ENCODE measurements at regions not wholly inside any gene's neighbourhood (a gene's known extent, or its start where the extent isn't known, plus 50 kb on each side); places are given as distances from the start of the nearest gene placed in this dataset.

DNA sequence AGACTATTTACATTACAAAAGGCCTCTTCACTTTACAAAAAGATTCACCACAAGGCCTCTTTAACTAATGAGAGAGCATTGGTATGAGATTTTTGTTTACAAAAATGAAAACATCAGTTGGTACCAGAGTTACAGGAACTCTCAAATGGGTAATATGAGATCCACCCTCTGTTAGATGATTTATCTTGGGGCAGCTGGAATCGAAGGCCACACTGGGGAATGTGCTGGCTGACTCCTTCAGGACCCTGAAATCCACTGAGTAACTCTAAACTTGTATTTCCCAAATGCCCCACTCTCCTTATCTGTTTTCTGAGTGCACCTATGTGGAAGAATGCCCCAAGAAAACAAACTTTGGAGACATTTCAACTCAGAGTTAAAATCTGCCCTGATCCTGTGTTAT is 232.9 kb upstream of the F9 start:
- WGBS, 2 experiments, result 72 to 100% methylated on average over 1 of the region's 1 CpG
- no peaks in the 10 kb centered on the region for H3K36me3 ChIP-seq (ENCODE audit: control insufficient read depth, insufficient read depth, low read length)
- H3K9me3 ChIP-seq (ENCODE audit: control insufficient read depth, low read length), result no peaks in the 10 kb centered on the region
- H3K27ac ChIP-seq (ENCODE audit: insufficient read depth, low read depth, low read length, poor library complexity, severe bottlenecking), result no peak overlapping the region
- H3K4me3 ChIP-seq (ENCODE audit: insufficient read depth, low read depth, low read length), result no peak overlapping the region
- H3K27me3 ChIP-seq (ENCODE audit: control insufficient read depth, insufficient read depth, low read length, poor library complexity, severe bottlenecking), result no peaks in the 10 kb centered on the region
- H3K4me1 ChIP-seq (ENCODE audit: control insufficient read depth, insufficient read depth, low read length), result no peaks in the 10 kb centered on the region

DNA sequence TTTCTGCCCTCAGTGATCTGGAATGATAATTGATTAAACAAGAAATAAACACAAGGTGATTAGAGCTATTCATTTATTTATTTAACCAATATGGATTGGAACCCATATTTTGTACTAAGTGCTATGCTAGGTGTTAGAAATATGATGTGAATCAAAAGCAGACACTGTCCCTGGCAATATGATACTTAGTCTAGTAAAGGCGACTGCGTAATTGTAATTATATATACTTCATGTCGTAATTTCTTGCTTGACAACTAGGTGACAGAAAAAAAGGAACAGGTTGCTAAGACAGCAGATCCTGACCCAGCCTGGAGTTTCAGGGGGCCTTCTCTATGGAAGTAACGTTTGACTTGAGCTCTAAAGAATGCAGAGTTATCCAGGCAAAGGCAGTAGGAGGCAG is 236.5 kb upstream of the F9 start:
- H3K4me3 ChIP-seq (ENCODE audit: insufficient read depth, low read depth, low read length), result no peak overlapping the region
- no peaks in the 10 kb centered on the region for H3K36me3 ChIP-seq (ENCODE audit: control insufficient read depth, insufficient read depth, low read length)
- no peak overlapping the region for H3K27ac ChIP-seq (ENCODE audit: insufficient read depth, low read depth, low read length, poor library complexity, severe bottlenecking)
- H3K4me1 ChIP-seq (ENCODE audit: control insufficient read depth, insufficient read depth, low read length), result no peaks in the 10 kb centered on the region
- H3K9me3 ChIP-seq (ENCODE audit: control insufficient read depth, low read length), result no peaks in the 10 kb centered on the region
- WGBS, 2 experiments, result 88 to 91% methylated on average over 4 of the region's 4 CpGs
- H3K27me3 ChIP-seq (ENCODE audit: control insufficient read depth, insufficient read depth, low read length, poor library complexity, severe bottlenecking), result no peaks in the 10 kb centered on the region

DNA sequence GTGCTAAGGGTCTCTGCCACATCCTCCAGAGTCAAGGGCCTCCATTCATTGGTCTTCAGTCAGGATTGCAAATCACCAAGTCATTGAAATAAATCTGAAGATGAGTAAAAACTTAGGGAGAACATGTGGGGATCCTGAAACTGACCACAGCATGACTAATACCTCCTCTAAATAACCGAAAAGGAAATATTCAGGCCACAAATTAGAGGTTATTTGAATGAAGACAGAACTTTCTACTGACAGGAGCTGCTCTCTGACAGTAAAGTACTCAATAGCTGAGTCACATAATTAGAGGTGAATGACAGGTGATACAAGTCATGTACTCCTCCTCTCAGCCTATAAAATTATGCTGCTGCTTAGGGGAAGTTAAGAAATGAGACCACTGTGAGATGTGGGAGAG is 240.2 kb upstream of the F9 start:
- H3K9me3 ChIP-seq (ENCODE audit: control insufficient read depth, low read length), result no peaks in the 10 kb centered on the region
- no peaks in the 10 kb centered on the region for H3K36me3 ChIP-seq (ENCODE audit: control insufficient read depth, insufficient read depth, low read length)
- H3K4me1 ChIP-seq (ENCODE audit: control insufficient read depth, insufficient read depth, low read length), result no peaks in the 10 kb centered on the region
- 89% methylated on average over 1 of the region's 1 CpG; no CpG with 5 or more reads in 1 of the 2 experiments for WGBS, 2 experiments
- no peak overlapping the region for H3K27ac ChIP-seq (ENCODE audit: insufficient read depth, low read depth, low read length, poor library complexity, severe bottlenecking)
- no peak overlapping the region for H3K4me3 ChIP-seq (ENCODE audit: insufficient read depth, low read depth, low read length)
- no peaks in the 10 kb centered on the region for H3K27me3 ChIP-seq (ENCODE audit: control insufficient read depth, insufficient read depth, low read length, poor library complexity, severe bottlenecking)

DNA sequence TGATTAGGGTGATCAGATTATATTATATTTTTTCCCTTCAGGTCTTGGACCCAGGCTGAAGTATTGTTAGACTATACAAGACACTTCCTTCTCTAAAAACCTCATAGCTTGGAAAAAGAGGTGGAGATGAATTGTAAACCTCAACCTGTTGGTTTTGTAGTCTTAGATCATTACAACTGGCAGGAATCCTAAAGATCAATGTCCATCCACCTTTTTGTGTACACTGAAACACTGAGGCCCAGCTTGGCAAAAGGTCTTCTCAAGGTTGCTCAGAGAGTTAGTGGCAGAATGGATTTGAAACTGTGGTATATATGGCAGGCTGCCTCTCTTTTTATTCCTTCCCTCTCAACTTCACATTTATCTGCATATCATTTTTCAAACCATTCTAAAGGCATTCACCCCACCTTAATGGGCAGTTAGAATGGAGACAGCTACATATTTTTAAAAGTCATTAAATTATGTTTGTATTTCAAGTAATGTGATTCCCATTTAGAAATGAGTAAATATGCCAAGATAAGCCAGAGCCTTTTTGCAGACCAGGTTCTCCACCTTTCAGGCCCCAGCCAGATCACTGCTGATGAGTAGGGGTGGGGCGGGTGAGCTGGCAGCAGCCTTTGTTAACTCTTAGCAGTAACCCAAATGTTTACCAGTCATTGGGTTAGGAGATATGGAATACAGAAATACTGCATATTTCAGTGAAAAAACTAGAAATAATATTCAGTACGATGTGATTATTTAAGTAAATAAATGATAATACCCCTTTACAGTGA is 243.2 kb upstream of the F9 start:
- no peak overlapping the region for H3K4me3 ChIP-seq (ENCODE audit: insufficient read depth, low read depth, low read length)
- H3K36me3 ChIP-seq (ENCODE audit: control insufficient read depth, insufficient read depth, low read length), result no peaks in the 10 kb centered on the region
- H3K27ac ChIP-seq (ENCODE audit: insufficient read depth, low read depth, low read length, poor library complexity, severe bottlenecking), result no peak overlapping the region
- H3K4me1 ChIP-seq (ENCODE audit: control insufficient read depth, insufficient read depth, low read length), result no peaks in the 10 kb centered on the region
- no peaks in the 10 kb centered on the region for H3K27me3 ChIP-seq (ENCODE audit: control insufficient read depth, insufficient read depth, low read length, poor library complexity, severe bottlenecking)
- H3K9me3 ChIP-seq (ENCODE audit: control insufficient read depth, low read length), result no peaks in the 10 kb centered on the region
- WGBS, 2 experiments, result 83 to 100% methylated on average over 1 of the region's 2 CpGs

DNA sequence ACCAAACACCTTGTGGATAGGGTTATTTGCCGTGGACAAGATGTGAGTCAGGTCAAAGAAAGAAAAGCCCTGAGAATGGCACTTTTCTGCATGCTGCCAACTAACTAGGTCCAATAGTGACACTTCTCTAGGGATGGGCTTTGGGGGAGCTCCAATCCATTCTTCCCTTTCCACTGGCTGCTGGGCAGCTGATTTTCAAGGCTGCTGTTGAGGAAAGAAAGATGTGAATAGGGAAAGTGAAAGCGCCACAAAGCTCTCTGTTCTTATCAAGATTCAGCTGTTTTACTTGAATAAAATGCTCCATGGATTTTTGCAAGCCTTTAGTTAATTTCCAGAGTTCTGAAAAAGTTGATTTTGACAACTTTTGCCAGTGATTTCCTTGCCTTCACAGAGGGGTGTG is 244.2 kb upstream of the F9 start:
- no peak overlapping the region for H3K27ac ChIP-seq (ENCODE audit: insufficient read depth, low read depth, low read length, poor library complexity, severe bottlenecking)
- H3K9me3 ChIP-seq (ENCODE audit: control insufficient read depth, low read length), result no peaks in the 10 kb centered on the region
- H3K27me3 ChIP-seq (ENCODE audit: control insufficient read depth, insufficient read depth, low read length, poor library complexity, severe bottlenecking), result no peaks in the 10 kb centered on the region
- no peaks in the 10 kb centered on the region for H3K36me3 ChIP-seq (ENCODE audit: control insufficient read depth, insufficient read depth, low read length)
- no peaks in the 10 kb centered on the region for H3K4me1 ChIP-seq (ENCODE audit: control insufficient read depth, insufficient read depth, low read length)
- H3K4me3 ChIP-seq (ENCODE audit: insufficient read depth, low read depth, low read length), result no peak overlapping the region
- 92 to 97% methylated on average over 2 of the region's 2 CpGs for WGBS, 2 experiments

DNA sequence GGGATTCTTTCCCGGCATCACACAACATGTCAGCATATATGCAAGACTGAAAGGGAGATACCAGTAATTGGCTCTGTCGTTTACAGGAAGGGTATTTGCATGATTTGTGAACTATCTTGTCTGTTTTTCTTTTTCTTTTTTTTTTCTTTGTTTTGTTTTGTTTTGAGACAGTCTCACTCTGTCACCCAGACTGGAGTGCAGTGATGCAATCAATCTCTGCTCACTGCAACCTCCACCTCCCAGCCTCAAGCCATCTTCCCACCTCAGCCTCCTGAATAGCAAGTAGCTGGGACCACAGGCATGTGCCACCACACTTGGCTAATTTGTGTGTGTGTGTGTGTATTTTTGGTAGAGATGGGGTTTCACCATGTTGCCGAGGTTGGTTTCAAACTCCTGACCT is 262.7 kb upstream of the F9 start:
- no peaks in the 10 kb centered on the region for H3K4me1 ChIP-seq (ENCODE audit: control insufficient read depth, insufficient read depth, low read length)
- H3K4me3 ChIP-seq (ENCODE audit: insufficient read depth, low read depth, low read length), result no peak overlapping the region
- H3K9me3 ChIP-seq (ENCODE audit: control insufficient read depth, low read length), result no peaks in the 10 kb centered on the region
- H3K27ac ChIP-seq (ENCODE audit: insufficient read depth, low read depth, low read length, poor library complexity, severe bottlenecking), result no peak overlapping the region
- H3K36me3 ChIP-seq (ENCODE audit: control insufficient read depth, insufficient read depth, low read length), result no peaks in the 10 kb centered on the region
- H3K27me3 ChIP-seq (ENCODE audit: control insufficient read depth, insufficient read depth, low read length, poor library complexity, severe bottlenecking), result no peaks in the 10 kb centered on the region
- 92 to 100% methylated on average over 2 to 3 of the region's 3 CpGs for WGBS, 2 experiments

DNA sequence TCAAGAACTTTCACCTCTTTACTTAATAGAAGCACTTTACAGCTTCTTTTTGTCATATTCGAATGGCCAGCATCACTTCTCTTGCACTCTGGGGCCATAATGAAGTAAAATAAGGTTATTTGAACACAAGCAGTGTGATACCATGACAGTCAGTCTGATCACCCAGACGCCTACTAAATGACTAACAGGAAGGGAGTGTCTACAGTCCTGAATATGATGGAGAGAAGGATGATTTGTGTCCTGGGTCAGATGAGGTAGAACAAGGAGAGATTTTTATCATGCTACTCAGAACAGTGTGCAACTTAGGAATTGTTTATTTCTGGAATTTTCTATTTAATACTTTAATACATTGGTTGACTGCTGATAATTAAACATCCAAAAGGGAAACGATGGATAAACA is 284.2 kb upstream of the F9 start:
- 91 to 100% methylated on average over 1 to 2 of the region's 3 CpGs for WGBS, 2 experiments
- Histone ChIP-seq H3K4me1 (ENCODE audit: control insufficient read depth, insufficient read depth, low read length) (no peaks in the 10 kb centered on the region), H3K36me3 (ENCODE audit: control insufficient read depth, insufficient read depth, low read length) (no peaks in the 10 kb centered on the region), H3K4me3 (ENCODE audit: insufficient read depth, low read depth, low read length) (no peak overlapping the region), H3K27me3 (ENCODE audit: control insufficient read depth, insufficient read depth, low read length, poor library complexity, severe bottlenecking) (no peaks in the 10 kb centered on the region), H3K27ac (ENCODE audit: insufficient read depth, low read depth, low read length, poor library complexity, severe bottlenecking) (no peak overlapping the region), H3K9me3 (ENCODE audit: control insufficient read depth, low read length) (no peaks in the 10 kb centered on the region)

DNA sequence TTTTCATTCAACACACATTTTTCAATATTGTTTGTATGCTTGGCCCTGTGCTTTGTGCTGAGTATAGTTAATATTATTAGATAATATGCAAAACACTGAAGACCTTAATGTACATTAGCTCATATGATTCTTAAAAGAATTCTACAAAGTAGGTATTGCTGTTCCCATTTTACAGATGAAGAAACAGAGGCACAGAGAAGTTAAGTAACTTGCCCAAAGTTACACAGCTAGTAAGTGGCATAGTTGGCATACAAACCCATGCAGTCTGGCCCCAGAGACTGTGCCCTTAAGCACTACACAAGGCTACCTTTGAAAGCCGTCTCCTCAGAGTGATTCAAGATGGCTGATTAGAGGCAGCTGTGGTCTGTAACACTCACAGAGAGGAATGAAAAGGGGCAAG is 293.4 kb upstream of the F9 start:
- H3K36me3 ChIP-seq (ENCODE audit: control insufficient read depth, insufficient read depth, low read length), result no peaks in the 10 kb centered on the region
- H3K27me3 ChIP-seq (ENCODE audit: control insufficient read depth, insufficient read depth, low read length, poor library complexity, severe bottlenecking), result no peaks in the 10 kb centered on the region
- no peaks in the 10 kb centered on the region for H3K9me3 ChIP-seq (ENCODE audit: control insufficient read depth, low read length)
- WGBS, 2 experiments, result 91 to 93% methylated on average over 1 of the region's 1 CpG
- no peak overlapping the region for H3K4me3 ChIP-seq (ENCODE audit: insufficient read depth, low read depth, low read length)
- no peak overlapping the region for H3K27ac ChIP-seq (ENCODE audit: insufficient read depth, low read depth, low read length, poor library complexity, severe bottlenecking)
- H3K4me1 ChIP-seq (ENCODE audit: control insufficient read depth, insufficient read depth, low read length), result no peaks in the 10 kb centered on the region

DNA sequence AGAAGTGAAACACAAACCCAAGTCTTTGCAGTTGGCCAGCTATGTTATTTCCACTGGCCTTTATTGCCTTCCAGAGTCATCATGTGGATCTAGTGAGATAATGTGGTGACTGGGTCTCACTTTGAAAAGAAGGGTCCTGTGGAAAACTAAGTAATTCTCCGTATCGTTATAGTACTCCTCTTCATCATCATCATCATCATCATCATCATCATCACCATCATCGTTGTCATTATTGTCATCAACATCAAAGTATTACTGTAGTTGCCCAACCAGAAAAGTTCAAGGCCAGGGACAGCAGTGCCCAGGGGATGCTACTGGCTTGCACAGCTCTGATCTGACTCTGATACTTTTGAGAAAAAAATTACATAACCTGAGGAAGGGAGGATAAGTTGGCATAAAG is 295.6 kb upstream of the F9 start:
- Histone ChIP-seq H3K36me3 (ENCODE audit: control insufficient read depth, insufficient read depth, low read length) (no peaks in the 10 kb centered on the region), H3K9me3 (ENCODE audit: control insufficient read depth, low read length) (no peaks in the 10 kb centered on the region), H3K27me3 (ENCODE audit: control insufficient read depth, insufficient read depth, low read length, poor library complexity, severe bottlenecking) (no peaks in the 10 kb centered on the region), H3K4me1 (ENCODE audit: control insufficient read depth, insufficient read depth, low read length) (no peaks in the 10 kb centered on the region), H3K4me3 (ENCODE audit: insufficient read depth, low read depth, low read length) (no peak overlapping the region), H3K27ac (ENCODE audit: insufficient read depth, low read depth, low read length, poor library complexity, severe bottlenecking) (no peak overlapping the region)
- WGBS, 2 experiments, result 86 to 97% methylated on average over 3 of the region's 3 CpGs

DNA sequence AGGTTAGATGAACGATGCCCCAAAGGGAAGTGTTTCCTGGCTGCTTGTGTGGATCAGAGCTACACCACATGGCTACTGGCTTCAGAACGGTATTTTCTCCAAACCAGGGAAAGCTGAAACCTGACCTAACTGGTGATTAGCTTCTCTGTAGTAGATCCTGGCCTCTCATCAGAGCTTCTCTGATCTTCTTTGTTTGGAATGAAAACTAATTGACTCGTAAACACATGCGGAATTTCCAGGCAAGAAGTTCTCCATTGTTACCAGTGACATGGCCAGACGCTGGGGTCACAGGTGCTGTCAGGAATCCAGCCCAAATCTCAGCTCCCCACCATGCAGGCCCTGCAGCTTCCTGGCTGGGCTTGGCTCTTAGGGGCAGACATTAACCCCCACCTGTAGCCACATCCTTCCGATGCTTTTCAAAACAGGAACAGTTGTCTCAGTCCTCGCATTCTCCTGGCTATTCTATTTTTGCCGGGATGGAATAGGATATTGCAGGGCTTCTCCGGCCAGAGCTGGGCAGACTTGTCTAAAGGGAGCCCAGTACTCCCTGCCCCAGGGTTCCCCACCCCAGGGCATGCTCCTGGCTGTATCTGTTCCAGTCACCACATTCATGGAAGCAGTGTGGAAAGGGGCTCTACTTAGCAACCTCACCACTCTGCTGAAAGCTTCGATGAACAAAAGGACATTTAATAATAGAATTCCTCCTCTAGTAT is 305.4 kb upstream of the F9 start:
- Histone ChIP-seq H3K27me3 (ENCODE audit: control insufficient read depth, insufficient read depth, low read length, poor library complexity, severe bottlenecking) (peaks cover 10% of the 10 kb centered on the region), H3K4me1 (ENCODE audit: control insufficient read depth, insufficient read depth, low read length) (no peaks in the 10 kb centered on the region), H3K9me3 (ENCODE audit: control insufficient read depth, low read length) (no peaks in the 10 kb centered on the region), H3K36me3 (ENCODE audit: control insufficient read depth, insufficient read depth, low read length) (no peaks in the 10 kb centered on the region), H3K27ac (ENCODE audit: insufficient read depth, low read depth, low read length, poor library complexity, severe bottlenecking) (peak overlapping the region; percentile 48), H3K4me3 (ENCODE audit: insufficient read depth, low read depth, low read length) (no peak overlapping the region)
- 10 to 12% methylated on average over 10 of the region's 10 CpGs for WGBS, 2 experiments
